ENCODE measurements at regions not wholly inside any gene's neighbourhood (a gene's known extent, or its start where the extent isn't known, plus 50 kb on each side); places are given as distances from the start of the nearest gene placed in this dataset.

DNA sequence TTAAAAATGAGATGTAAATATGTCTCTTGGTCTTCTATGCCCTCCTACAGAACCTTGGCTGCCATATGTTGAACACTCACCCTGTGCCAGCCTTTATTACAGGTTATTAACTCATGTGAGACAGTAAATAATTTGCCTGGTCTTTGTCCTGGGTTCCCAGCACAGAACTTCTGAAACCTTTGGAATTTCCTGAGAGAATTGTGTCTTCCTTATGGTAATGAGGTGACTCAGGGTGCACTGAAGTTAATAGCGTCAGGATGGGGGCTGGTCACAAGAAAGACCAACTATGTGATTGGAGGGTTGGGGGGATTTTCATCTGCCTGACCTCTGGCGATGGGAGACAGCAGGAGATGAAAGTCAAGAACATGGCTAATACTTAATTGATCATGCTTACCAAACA lies 289.8 kb upstream of the STS start:
- TF ChIP-seq EZH2 (IDR thresholded peaks at IDR 0.05; ENCODE audit: insufficient read depth, poor library complexity, severe bottlenecking) (no peak), EZH2phosphoT487 (IDR thresholded peaks at IDR 0.05; ENCODE audit: insufficient read depth, low read depth) (no peak)
